ENCODE measurements at regions not wholly inside any gene's neighbourhood (a gene's known extent, or its start where the extent isn't known, plus 50 kb on each side); places are given as distances from the start of the nearest gene placed in this dataset.

GRCh38 chr14:61177279-61178225 is 103.6 kb downstream of the TMEM30B start:
- in situ Hi-C loops (cut with HindIII; ENCODE audit: low pct_ligation_motif_present, low pct_unique_long_range_greater_than_20kb, low sequenced_read_pairs), result no loop called here

GRCh38 chr14:61176686-61177085 is 104.5 kb downstream of the TMEM30B start:
- DNase-seq, result peak; percentile 15
- in situ Hi-C loops (cut with HindIII; ENCODE audit: low pct_ligation_motif_present, low pct_unique_long_range_greater_than_20kb, low sequenced_read_pairs), result no loop called here

More at GRCh38 chr14:61177279-61178225, 103.6 kb downstream of the TMEM30B start:
- DNase-seq, result peak; percentile 82

GRCh38 chr14:61174987-61175386 is 106.2 kb downstream of the TMEM30B start:
- in situ Hi-C loops (cut with HindIII; ENCODE audit: low pct_ligation_motif_present, low pct_unique_long_range_greater_than_20kb, low sequenced_read_pairs), result no loop called here

GRCh38 chr14:61174441-61174891 is 106.7 kb downstream of the TMEM30B start:
- no peak for DNase-seq
- in situ Hi-C loops (cut with HindIII; ENCODE audit: low pct_ligation_motif_present, low pct_unique_long_range_greater_than_20kb, low sequenced_read_pairs), result no loop called here

More at GRCh38 chr14:61174987-61175386, 106.2 kb downstream of the TMEM30B start:
- peak; percentile 33 for DNase-seq

GRCh38 chr14:61171727-61172126 is 109.4 kb downstream of the TMEM30B start:
- no peak for DNase-seq
- in situ Hi-C loops (cut with HindIII; ENCODE audit: low pct_ligation_motif_present, low pct_unique_long_range_greater_than_20kb, low sequenced_read_pairs), result no loop called here

GRCh38 chr14:61168141-61168540 is 113.0 kb downstream of the TMEM30B start:
- DNase-seq, result no peak
- in situ Hi-C loops (cut with HindIII; ENCODE audit: low pct_ligation_motif_present, low pct_unique_long_range_greater_than_20kb, low sequenced_read_pairs), result no loop called here

GRCh38 chr14:61167642-61168041 is 113.5 kb downstream of the TMEM30B start:
- in situ Hi-C loops (cut with HindIII; ENCODE audit: low pct_ligation_motif_present, low pct_unique_long_range_greater_than_20kb, low sequenced_read_pairs), result no loop called here
- DNase-seq, result no peak

- DNase-seq, result no peak
- in situ Hi-C loops (cut with HindIII; ENCODE audit: low pct_ligation_motif_present, low pct_unique_long_range_greater_than_20kb, low sequenced_read_pairs), result no loop called here
These were observed 120.3 kb downstream of the TMEM30B start for GRCh38 chr14:61160798-61161197.

GRCh38 chr14:61154641-61155040 is 126.5 kb downstream of the TMEM30B start:
- no peak for DNase-seq
- in situ Hi-C loops (cut with HindIII; ENCODE audit: low pct_ligation_motif_present, low pct_unique_long_range_greater_than_20kb, low sequenced_read_pairs), result no loop called here

GRCh38 chr14:61153914-61154545 is 127.1 kb downstream of the TMEM30B start:
- DNase-seq, result no peak
- in situ Hi-C loops (cut with HindIII; ENCODE audit: low pct_ligation_motif_present, low pct_unique_long_range_greater_than_20kb, low sequenced_read_pairs), result no loop called here

- DNase-seq, result no peak
- in situ Hi-C loops (cut with HindIII; ENCODE audit: low pct_ligation_motif_present, low pct_unique_long_range_greater_than_20kb, low sequenced_read_pairs), result no loop called here
These were observed 127.7 kb downstream of the TMEM30B start for GRCh38 chr14:61153431-61153830.

GRCh38 chr14:61152851-61153364 is 128.2 kb downstream of the TMEM30B start:
- in situ Hi-C loops (cut with HindIII; ENCODE audit: low pct_ligation_motif_present, low pct_unique_long_range_greater_than_20kb, low sequenced_read_pairs), result no loop called here
- no peak for DNase-seq

- in situ Hi-C loops (cut with HindIII; ENCODE audit: low pct_ligation_motif_present, low pct_unique_long_range_greater_than_20kb, low sequenced_read_pairs), result no loop called here
- DNase-seq, result no peak
These were observed 129.9 kb downstream of the TMEM30B start for GRCh38 chr14:61151251-61151650.

- no peak for DNase-seq
- in situ Hi-C loops (cut with HindIII; ENCODE audit: low pct_ligation_motif_present, low pct_unique_long_range_greater_than_20kb, low sequenced_read_pairs), result no loop called here
These were observed 130.3 kb downstream of the TMEM30B start for GRCh38 chr14:61150851-61151250.

- in situ Hi-C loops (cut with HindIII; ENCODE audit: low pct_ligation_motif_present, low pct_unique_long_range_greater_than_20kb, low sequenced_read_pairs), result no loop called here
- DNase-seq, result no peak
These were observed 131.2 kb downstream of the TMEM30B start for GRCh38 chr14:61149896-61150295.

- DNase-seq, result no peak
- in situ Hi-C loops (cut with HindIII; ENCODE audit: low pct_ligation_motif_present, low pct_unique_long_range_greater_than_20kb, low sequenced_read_pairs), result no loop called here
These were observed 132.3 kb downstream of the TMEM30B start for GRCh38 chr14:61148742-61149350.

- DNase-seq, result peak; percentile 7
- in situ Hi-C loops (cut with HindIII; ENCODE audit: low pct_ligation_motif_present, low pct_unique_long_range_greater_than_20kb, low sequenced_read_pairs), result no loop called here
These were observed 133.1 kb downstream of the TMEM30B start for GRCh38 chr14:61147831-61148549.

- in situ Hi-C loops (cut with HindIII; ENCODE audit: low pct_ligation_motif_present, low pct_unique_long_range_greater_than_20kb, low sequenced_read_pairs), result no loop called here
- DNase-seq, result no peak
These were observed 133.7 kb downstream of the TMEM30B start for GRCh38 chr14:61147381-61147821.
